HG03520 (cell line): ENCODE measurements at regions not wholly inside any gene's neighbourhood (a gene's known extent, or its start where the extent isn't known, plus 50 kb on each side); places are given as distances from the start of the nearest gene placed in this dataset.
"Not testable (repeated sequence)": the region's sequence is repeated elsewhere in the genome, so short reads cannot be mapped to it uniquely, and the experiment has no call there.

Source experiments
- ATAC-seq: cut with Tn5 transposase; IDR thresholded peaks from one replicate; pipeline ENCODE4 v1.9.1; 2021; ENCODE audit warnings: mild to moderate bottlenecking, moderate library complexity; ENCODE audit not compliant: unreplicated experiment

DNA sequence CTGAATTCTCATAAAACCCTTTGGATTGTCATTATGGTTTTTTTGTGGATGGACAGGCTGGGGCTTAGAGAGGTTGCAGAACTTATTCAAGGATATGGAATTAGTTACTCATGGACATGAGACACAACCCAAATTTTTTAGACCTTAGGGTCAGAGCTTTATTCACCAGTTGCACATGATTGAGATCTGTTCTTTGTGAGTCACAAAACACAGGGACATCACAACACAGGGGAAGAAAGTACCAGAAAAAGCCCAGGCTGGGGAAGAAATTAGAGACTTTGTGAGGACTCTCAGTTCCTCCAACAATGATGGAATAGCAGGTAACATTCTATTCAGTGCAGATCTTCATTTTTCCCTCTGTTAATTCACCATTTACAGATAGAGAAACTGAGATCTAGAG is 602.4 kb upstream of the CPEB2 start:
- ATAC-seq, result no peak

DNA sequence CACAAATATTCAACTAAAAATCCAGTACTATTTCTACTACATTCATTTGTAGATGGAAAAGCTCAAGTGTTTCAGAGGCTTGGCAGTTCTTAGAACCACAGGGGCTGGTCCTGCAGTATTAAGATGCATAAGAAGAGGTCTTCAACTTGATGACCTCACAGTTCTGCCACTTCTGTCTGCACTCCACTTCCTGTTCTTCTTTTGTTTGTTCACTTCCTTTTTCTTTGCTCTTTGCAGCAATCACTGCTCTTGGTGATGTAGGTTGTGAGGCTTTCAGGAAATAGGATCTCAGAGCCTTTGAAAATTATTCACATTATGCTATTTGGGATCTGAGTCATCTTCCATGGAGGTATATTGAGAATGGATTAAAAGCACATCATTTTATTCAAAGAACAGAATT is 602.0 kb upstream of the CPEB2 start:
- no peak for ATAC-seq

GRCh38 chr4:14403132-14403531 is 599.1 kb upstream of the CPEB2 start:
- ATAC-seq, result no peak

- no peak for ATAC-seq
Measured at GRCh38 chr4:14404730-14405129, 597.6 kb upstream of the CPEB2 start.

DNA sequence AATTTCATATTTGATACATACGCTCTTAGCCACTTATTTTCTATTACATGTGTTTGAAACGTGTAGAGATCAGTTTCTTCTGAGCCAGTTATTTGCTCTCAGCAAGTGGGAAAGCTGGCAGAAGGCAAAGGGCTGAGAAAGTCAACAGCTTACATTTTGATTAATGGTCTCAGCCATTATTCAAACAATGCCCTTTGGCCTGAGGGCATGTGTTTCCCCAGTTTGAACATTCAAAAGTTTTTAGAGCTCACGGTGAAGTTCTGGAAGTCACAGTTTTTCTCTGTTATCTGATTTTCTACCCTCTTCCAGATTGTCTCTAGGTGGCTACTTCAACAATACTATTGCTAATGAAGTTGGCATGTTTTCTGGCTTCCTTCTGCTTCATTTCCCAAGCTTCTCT is 591.8 kb upstream of the CPEB2 start:
- ATAC-seq, result no peak

GRCh38 chr4:14415146-14415545 is 587.1 kb upstream of the CPEB2 start:
- ATAC-seq, result no peak

DNA sequence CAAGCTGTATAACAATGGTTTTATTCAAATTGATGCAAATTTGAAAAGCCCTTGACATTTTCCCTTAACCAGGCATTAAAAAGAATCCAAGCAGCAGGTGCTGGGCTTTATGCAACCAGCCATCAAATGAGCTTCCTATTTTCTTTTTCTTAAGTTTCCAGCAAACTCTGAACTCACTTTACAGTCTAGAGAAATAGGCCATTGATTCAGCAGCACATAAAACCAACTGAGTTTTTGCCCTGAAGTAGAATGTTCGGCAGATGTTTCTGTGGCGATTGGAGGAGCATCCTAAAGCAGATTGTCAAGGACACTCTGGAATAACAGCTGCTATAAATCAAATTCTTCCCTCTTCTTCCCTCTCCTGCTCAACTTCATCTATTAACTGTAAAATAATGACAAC is 582.8 kb upstream of the CPEB2 start:
- ATAC-seq, result no peak

DNA sequence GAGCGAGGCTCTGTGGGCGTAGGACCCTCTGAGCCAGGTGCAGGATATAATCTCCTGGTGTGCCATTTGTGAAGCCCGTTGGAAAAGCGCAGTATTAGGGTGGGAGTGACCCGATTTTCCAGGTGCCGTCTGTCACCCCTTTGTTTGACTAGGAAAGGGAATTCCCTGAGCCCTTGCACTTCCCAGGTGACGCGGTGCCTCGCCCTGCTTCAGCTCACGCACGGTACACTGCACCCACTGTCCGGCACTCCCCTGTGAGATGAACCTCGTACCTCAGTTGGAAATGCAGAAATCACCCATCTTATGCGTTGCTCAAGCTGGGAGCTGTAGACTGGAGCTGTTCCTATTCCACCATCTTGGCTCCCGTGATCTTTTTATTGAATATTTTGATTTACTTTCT is 576.0 kb upstream of the CPEB2 start:
- ATAC-seq, result not testable (repeated sequence)

- ATAC-seq, result no peak
Measured at GRCh38 chr4:14428125-14428524, 574.2 kb upstream of the CPEB2 start.

DNA sequence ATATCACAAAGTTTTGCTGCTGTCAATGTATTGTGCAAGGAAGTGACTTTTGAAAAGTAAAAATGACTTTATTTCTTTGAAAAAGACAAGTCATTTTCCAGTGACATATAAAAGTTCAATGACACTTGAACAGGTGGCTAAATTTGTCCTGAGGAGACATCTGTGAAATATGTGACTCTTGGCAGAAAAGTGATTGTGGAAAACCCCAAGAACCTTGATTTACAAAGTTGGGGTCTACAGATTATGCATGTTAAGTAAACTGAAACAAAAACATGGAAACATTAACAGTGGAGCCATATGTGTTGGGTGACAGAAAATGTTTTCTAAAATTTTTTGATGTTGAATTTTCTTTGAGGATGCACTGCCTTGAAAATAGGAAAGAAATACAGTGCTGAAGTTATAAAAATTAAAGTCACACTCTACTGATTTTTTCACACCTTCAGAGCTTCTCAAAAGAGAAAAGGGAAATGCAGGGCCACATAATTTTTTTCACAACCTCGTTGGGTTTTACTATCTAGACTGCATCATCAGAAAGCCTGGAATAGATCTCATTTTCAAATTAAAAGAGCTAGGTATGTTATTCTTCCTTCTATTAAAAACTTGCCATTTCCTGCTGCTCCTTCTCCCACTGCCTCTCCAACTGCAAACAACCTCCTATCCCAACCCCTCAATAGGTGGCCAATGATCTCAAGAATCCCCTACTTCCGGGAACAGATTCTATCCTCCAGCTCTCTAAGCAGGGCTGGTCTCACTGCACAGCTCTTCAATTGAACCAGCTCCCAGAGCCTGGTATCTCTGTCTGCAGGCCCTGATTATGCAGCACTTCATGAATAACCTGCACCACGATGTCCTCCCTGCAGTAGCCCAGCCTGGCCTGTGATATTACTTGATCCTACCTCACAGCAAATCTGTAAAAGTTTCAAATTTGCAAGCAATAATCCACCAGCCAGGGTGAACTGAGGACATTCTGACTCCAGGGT is 570.8 kb upstream of the CPEB2 start:
- no peak for ATAC-seq

GRCh38 chr4:14434483-14434882 is 567.8 kb upstream of the CPEB2 start:
- ATAC-seq, result no peak

GRCh38 chr4:14434916-14435315 is 567.4 kb upstream of the CPEB2 start:
- no peak for ATAC-seq

- no peak for ATAC-seq
Measured at GRCh38 chr4:14441561-14441960, 560.7 kb upstream of the CPEB2 start.

GRCh38 chr4:14445882-14446281 is 556.4 kb upstream of the CPEB2 start:
- ATAC-seq, result no peak

DNA sequence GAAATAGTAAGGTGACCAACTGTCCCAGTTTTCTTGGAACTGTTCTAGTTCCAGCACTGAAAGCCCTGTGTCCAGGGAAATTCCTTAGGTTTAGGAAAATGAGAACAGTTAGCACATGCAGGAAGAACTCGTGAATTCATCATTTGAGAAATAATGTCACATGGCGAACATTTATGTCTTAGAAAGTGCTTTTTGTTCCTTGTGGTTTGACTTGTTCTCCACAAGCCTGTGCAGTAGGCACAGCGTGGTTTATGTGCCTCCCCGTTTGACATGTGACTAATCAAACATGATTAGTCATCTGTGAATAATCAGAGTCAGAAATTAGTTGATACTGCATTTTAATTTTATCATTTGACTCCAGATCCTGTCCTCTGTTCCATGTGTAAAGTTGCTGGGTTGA is 556.0 kb upstream of the CPEB2 start:
- no peak for ATAC-seq

GRCh38 chr4:14446904-14447303 is 555.4 kb upstream of the CPEB2 start:
- ATAC-seq, result no peak

DNA sequence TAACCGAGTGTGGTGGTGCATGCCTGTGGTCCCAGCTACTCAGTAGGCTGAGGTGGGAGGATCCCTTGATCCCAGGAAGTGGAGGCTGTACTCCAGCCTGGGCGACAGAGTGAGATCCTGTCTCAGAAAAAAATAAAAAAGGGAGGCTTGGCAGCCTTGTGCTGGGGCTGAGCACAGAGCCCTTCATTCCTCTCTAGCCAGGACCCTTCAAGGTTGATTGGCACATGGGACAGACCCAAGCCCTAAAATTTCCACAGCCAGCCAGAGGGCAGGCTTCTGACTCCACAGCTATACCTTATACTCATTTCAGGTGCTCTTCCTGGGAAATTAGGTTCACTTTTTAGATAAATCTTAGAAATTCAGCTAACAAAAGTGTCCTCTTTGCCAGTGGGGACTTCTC is 553.0 kb upstream of the CPEB2 start:
- ATAC-seq, result no peak

DNA sequence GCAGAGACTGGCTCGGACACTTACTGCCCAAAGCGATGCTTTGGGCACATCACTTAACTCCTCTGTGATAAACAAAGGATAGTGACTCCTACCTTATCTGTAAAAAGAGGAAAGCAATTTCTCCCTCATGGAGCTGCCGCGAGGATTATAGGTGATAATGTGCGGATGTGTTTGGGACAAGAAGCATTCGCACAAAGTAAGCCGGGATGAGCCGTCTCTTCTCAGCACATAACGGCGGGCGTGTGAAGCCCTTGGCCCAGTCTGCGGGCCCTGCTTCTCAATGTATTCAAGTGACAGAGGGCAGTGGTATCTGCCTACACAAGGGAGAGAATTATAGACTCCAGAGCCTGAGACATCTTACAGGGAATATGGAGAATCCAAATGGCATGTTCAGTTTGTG is 550.3 kb upstream of the CPEB2 start:
- ATAC-seq, result no peak

DNA sequence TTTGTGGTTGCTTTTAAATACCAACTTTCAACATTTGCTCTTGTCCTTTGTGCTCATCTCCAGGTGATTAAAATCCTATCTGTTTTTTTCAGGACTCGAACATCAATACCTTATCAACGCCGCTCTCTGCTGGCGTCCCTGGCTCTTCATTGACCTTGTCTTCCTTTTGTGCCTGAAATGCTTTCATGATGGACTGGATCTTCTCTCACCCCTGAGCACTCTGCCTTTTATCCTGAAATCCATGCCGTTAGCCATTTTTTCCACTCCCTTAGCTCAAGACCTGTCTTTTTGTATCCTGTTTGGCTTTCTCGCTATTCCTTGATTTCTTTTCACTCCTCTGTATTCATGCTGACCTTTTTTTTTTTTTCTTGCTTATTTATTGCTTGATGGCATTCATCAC is 549.5 kb upstream of the CPEB2 start:
- ATAC-seq, result no peak

DNA sequence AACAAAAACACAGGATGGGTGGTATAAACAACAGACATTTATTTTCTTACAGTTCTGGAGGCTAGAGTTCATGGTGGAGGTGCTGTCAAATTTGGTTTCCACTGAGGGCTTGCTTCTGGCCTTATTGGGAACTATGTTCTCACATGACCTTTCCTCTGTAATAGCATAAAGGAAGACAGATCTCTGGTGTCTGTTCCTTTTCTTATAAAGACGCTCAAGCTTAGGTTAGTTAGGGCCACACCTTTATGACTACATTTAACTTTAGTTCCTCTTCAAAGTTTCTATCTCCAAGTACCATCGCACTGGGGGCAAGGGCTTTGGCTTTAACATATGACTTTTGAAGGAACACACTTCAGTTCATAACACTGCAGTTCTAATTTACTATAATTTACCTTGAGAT is 543.8 kb upstream of the CPEB2 start:
- no peak for ATAC-seq

- no peak for ATAC-seq
Measured at GRCh38 chr4:14465057-14465456, 537.2 kb upstream of the CPEB2 start.

DNA sequence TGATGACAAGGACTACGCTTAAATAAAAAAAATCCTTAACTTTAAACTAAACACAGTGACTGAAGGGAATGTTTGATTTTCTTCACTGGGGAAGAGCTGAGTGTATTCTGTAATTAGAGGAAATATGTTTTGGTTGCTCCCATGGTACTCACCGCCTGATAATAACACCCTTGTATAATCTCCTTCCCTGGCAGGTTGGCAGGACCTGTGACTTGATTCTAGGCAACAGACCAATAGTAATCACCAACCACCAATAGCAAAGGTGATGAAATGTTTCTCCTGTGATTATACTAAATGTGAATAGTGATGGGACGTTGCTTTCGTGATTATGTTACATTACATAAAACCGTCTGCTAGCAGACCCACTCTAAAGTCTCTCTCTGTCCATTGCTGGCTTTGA is 536.8 kb upstream of the CPEB2 start:
- no peak for ATAC-seq

DNA sequence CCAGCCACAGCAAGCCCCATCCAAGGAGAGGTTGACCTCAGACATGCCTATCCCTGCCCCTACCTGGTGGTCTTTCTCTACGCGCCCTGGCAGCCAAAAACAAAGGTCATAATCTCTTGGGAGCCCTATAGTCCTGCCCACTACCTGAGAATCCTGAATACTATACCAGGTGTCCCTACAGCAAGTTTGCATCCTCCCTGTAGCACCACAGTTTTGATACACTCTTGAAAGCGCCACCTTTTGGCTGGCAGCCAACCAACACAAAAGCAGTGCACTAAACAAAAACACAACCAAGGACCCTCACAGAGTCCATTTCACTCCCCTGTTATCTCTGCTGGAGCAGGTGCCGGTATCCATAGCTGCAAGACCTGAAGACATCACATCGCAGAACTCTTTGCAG is 523.8 kb upstream of the CPEB2 start:
- ATAC-seq, result no peak
